ENCODE measurements at regions not wholly inside any gene's neighbourhood (a gene's known extent, or its start where the extent isn't known, plus 50 kb on each side); places are given as distances from the start of the nearest gene placed in this dataset.

DNA sequence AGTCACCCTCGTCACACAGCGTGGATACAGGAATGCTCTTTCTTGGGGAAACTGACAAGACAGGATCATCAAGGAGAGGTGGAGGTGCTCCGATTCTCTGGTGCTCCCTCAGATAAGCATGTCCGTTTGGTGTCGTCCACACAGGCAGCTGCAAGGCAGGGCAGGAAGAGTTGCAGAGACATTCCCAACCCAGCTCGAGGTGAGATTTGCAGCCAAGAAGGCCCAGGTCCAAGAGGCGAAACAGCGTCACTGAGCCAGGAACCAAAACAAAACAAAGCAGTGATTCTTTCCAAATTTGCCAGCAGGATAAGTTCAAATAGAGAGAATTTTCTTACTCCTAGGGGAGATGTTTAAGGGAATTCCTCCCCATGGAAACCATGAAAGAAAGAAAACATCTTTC is 386.5 kb upstream of the PFKP start:
- Histone ChIP-seq H3K9me3 (ENCODE audit: low read length) (no peaks in the 10 kb centered on the region), H3K36me3 (ENCODE audit: low read depth, low read length) (no peaks in the 10 kb centered on the region), H3F3A (ENCODE audit: low read length, unreplicated experiment) (no peaks in the 10 kb centered on the region), H2AFZ (ENCODE audit: low read length) (no peak overlapping the region), H3K4me1 (ENCODE audit: insufficient read depth, low read length) (no peaks in the 10 kb centered on the region), H3K4me3 (ENCODE audit: low read length) (no peak overlapping the region), H3K9ac (ENCODE audit: low read length) (no peak overlapping the region), H4K20me1 (ENCODE audit: low read length) (no peaks in the 10 kb centered on the region), H3K9me2 (replicated peaks; ENCODE audit: low read length) (no peaks in the 10 kb centered on the region), H3K79me2 (ENCODE audit: low read length) (no peaks in the 10 kb centered on the region), H3K27ac (ENCODE audit: low read length) (no peak overlapping the region), H3K27me3 (ENCODE audit: low read length) (no peaks in the 10 kb centered on the region), H3K4me2 (ENCODE audit: low read length) (no peak overlapping the region)
- POLR2A ChIA-PET (ENCODE audit: unreplicated experiment): no interaction called here
- TF ChIP-seq EZH2phosphoT487 (IDR thresholded peaks at IDR 0.05; ENCODE audit: borderline replicate concordance, low read length): no peak
- TF ChIP-seq, protein P1, sequence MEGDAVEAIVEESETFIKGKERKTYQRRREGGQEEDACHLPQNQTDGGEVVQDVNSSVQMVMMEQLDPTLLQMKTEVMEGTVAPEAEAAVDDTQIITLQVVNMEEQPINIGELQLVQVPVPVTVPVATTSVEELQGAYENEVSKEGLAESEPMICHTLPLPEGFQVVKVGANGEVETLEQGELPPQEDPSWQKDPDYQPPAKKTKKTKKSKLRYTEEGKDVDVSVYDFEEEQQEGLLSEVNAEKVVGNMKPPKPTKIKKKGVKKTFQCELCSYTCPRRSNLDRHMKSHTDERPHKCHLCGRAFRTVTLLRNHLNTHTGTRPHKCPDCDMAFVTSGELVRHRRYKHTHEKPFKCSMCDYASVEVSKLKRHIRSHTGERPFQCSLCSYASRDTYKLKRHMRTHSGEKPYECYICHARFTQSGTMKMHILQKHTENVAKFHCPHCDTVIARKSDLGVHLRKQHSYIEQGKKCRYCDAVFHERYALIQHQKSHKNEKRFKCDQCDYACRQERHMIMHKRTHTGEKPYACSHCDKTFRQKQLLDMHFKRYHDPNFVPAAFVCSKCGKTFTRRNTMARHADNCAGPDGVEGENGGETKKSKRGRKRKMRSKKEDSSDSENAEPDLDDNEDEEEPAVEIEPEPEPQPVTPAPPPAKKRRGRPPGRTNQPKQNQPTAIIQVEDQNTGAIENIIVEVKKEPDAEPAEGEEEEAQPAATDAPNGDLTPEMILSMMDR (conservative IDR thresholded peaks at IDR 0.05; ENCODE audit: low read depth, low read length): no peak
- CTCF ChIA-PET: no interaction called here
- DNase-seq (no peak), ATAC-seq (no peak)
- no TSS peak for BruUV-seq (replicated peaks)
- intact Hi-C loops (cut with micrococcal nuclease): no loop called here

DNA sequence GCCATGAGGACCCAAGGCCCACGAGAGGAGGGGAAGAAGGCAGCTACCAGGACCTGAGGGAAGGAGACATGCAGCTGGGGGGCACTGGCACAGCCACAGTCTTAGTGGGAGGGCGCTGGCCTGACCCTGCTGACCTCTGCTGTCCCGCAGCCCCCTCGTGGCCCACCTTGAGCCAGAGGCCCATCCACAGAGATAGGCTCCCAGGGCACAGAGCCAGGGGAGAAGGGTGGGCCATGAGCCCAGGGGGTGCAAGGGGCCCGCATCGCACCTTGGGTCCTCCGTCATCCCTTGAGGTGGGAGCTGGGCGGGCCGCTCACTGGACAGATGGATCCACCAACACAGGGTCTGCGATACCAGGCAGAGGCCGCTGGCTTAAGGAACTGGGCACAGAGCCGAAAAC is 387.7 kb upstream of the PFKP start:
- Histone ChIP-seq H3K27me3 (ENCODE audit: low read length) (no peaks in the 10 kb centered on the region), H3K9me2 (replicated peaks; ENCODE audit: low read length) (no peaks in the 10 kb centered on the region), H2AFZ (ENCODE audit: low read length) (no peak overlapping the region), H4K20me1 (ENCODE audit: low read length) (no peaks in the 10 kb centered on the region), H3K9ac (ENCODE audit: low read length) (no peak overlapping the region), H3K4me1 (ENCODE audit: insufficient read depth, low read length) (no peaks in the 10 kb centered on the region), H3K27ac (ENCODE audit: low read length) (no peak overlapping the region), H3K79me2 (ENCODE audit: low read length) (no peaks in the 10 kb centered on the region), H3F3A (ENCODE audit: low read length, unreplicated experiment) (no peaks in the 10 kb centered on the region), H3K36me3 (ENCODE audit: low read depth, low read length) (no peaks in the 10 kb centered on the region), H3K9me3 (ENCODE audit: low read length) (no peaks in the 10 kb centered on the region), H3K4me3 (ENCODE audit: low read length) (no peak overlapping the region), H3K4me2 (ENCODE audit: low read length) (no peak overlapping the region)
- BruUV-seq (replicated peaks): no TSS peak
- TF ChIP-seq, protein P1 (conservative IDR thresholded peaks at IDR 0.05; ENCODE audit: low read depth, low read length): no peak
- TF ChIP-seq EZH2phosphoT487 (IDR thresholded peaks at IDR 0.05; ENCODE audit: borderline replicate concordance, low read length) (no peak), EZH2 (IDR thresholded peaks at IDR 0.05; ENCODE audit: low read length, unreplicated experiment) (no peak)
- intact Hi-C loops (cut with micrococcal nuclease): no loop called here
- POLR2A ChIA-PET (ENCODE audit: unreplicated experiment): no interaction called here
- DNase-seq: no peak
- no peak for ATAC-seq
- CTCF ChIA-PET: no interaction called here

DNA sequence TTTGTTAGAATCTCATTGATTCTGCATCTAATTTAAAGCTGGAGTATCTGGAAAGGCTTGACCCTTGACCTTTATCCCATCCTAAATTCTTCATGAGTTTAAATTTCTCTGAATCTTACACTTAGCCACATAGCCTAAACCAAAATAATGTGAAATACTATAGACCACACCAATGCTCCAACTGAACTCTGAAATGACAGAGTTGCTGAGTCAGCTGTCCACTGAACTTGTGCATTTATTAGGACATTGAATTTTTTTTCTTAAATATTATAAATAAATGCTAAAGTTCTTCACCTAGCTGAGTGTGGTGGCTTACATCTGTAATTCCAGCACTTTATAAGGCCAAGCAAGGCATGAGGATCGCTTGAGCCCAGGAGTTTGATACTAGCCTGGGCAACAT is 390.9 kb upstream of the PFKP start:
- H3K9me3 ChIP-seq (ENCODE audit: low read length): no peaks in the 10 kb centered on the region

More for the DNA sequence above, 390.9 kb upstream of the PFKP start:
- DNase-seq: no peak
- intact Hi-C loops (cut with micrococcal nuclease): no loop called here
- TF ChIP-seq EZH2phosphoT487 (IDR thresholded peaks at IDR 0.05; ENCODE audit: borderline replicate concordance, low read length) (no peak), EZH2 (IDR thresholded peaks at IDR 0.05; ENCODE audit: low read length, unreplicated experiment) (no peak)
- TF ChIP-seq, protein P1 (conservative IDR thresholded peaks at IDR 0.05; ENCODE audit: low read depth, low read length): no peak
- BruUV-seq (replicated peaks): no TSS peak
- Histone ChIP-seq H3K27me3 (ENCODE audit: low read length) (no peaks in the 10 kb centered on the region), H3K27ac (ENCODE audit: low read length) (no peak overlapping the region), H3K4me1 (ENCODE audit: insufficient read depth, low read length) (no peaks in the 10 kb centered on the region), H4K20me1 (ENCODE audit: low read length) (no peaks in the 10 kb centered on the region), H3K9me2 (replicated peaks; ENCODE audit: low read length) (no peaks in the 10 kb centered on the region), H2AFZ (ENCODE audit: low read length) (no peak overlapping the region), H3K36me3 (ENCODE audit: low read depth, low read length) (no peaks in the 10 kb centered on the region), H3F3A (ENCODE audit: low read length, unreplicated experiment) (no peaks in the 10 kb centered on the region), H3K9ac (ENCODE audit: low read length) (no peak overlapping the region), H3K79me2 (ENCODE audit: low read length) (no peaks in the 10 kb centered on the region), H3K4me3 (ENCODE audit: low read length) (no peak overlapping the region), H3K4me2 (ENCODE audit: low read length) (no peak overlapping the region)
- ChIA-PET CTCF (no interaction called here), POLR2A (ENCODE audit: unreplicated experiment) (no interaction called here)
- no peak for ATAC-seq

Data from PC-3 (cell line).